GM12873 (cell line): ENCODE measurements at regions not wholly inside any gene's neighbourhood (a gene's known extent, or its start where the extent isn't known, plus 50 kb on each side); places are given as distances from the start of the nearest gene placed in this dataset.

Source experiments
- CTCF ChIP-seq: IDR thresholded peaks from 2 replicates; pipeline ENCODE4 v1.5.1; 2012; ENCODE audit warnings: low read depth, mild to moderate bottlenecking, moderate library complexity, low read length, control low read depth; ENCODE audit not compliant: insufficient read depth; ENCODE audit errors: missing control alignments

- no peak for TF ChIP-seq CTCF
These were observed 954.1 kb downstream of the SOCS6 start for GRCh38 chr18:71242981-71243380.

GRCh38 chr18:71238974-71239624, 950.3 kb downstream of the SOCS6 start:
- no peak for TF ChIP-seq CTCF

- TF ChIP-seq CTCF: no peak
These were observed 948.8 kb downstream of the SOCS6 start for GRCh38 chr18:71237641-71238040.

GRCh38 chr18:71233177-71233576, 944.3 kb downstream of the SOCS6 start:
- no peak for TF ChIP-seq CTCF

GRCh38 chr18:71223486-71223885, 934.6 kb downstream of the SOCS6 start:
- no peak for TF ChIP-seq CTCF

- TF ChIP-seq CTCF: no peak
These were observed 932.6 kb downstream of the SOCS6 start for GRCh38 chr18:71221405-71221804.

- TF ChIP-seq CTCF: no peak
These were observed 923.4 kb downstream of the SOCS6 start for GRCh38 chr18:71212222-71212621.
